H1 (cell line): ENCODE measurements at regions not wholly inside any gene's neighbourhood (a gene's known extent, or its start where the extent isn't known, plus 50 kb on each side); places are given as distances from the start of the nearest gene placed in this dataset.

Experiments
- CTBP2 ChIP-seq: IDR thresholded peaks from 2 replicates; pipeline ENCODE4 v1.7.0; 2011; ENCODE audit warnings: borderline replicate concordance, mild to moderate bottlenecking, moderate library complexity, mixed read lengths, low read length; ENCODE audit not compliant: insufficient read depth, insufficient read length
- EP300 ChIP-seq, 2 experiments: IDR thresholded peaks; 1 replicate in 1 of 2; 2 replicates in 1 of 2; pipeline ENCODE4 v1.6.1; 2011 to 2012; ENCODE audit warnings: low read depth in 2 of 2, low read length in 2 of 2, mild to moderate bottlenecking in 2 of 2, borderline replicate concordance in 1 of 2, inconsistent platforms in 1 of 2, moderate library complexity in 1 of 2
- HDAC6 ChIP-seq: IDR thresholded peaks from one replicate; pipeline ENCODE4 v1.7.1; 2012; ENCODE audit warnings: low read depth, mild to moderate bottlenecking, inconsistent platforms, low read length, moderate library complexity
- JUND ChIP-seq: IDR thresholded peaks from 2 replicates; pipeline ENCODE4 v1.6.1; 2011; ENCODE audit warnings: mild to moderate bottlenecking, improper control_type of control experiment, low read length
- RAD21 ChIP-seq, 2 experiments: IDR thresholded peaks in 1 of 2; conservative IDR thresholded peaks in 1 of 2; 2 replicates each; pipeline ENCODE4 v1.6.1; 2011; ENCODE audit warnings: low read depth in 2 of 2, low read length in 2 of 2, improper control_type of control experiment in 1 of 2, inconsistent platforms in 1 of 2, mild to moderate bottlenecking in 1 of 2, moderate library complexity in 1 of 2
- RBBP5 ChIP-seq: IDR thresholded peaks from 2 replicates; pipeline ENCODE4 v1.7.1; 2012; ENCODE audit warnings: low read depth, mild to moderate bottlenecking, inconsistent platforms, low read length, moderate library complexity, borderline replicate concordance
- RFX5 ChIP-seq: IDR thresholded peaks from 2 replicates; pipeline ENCODE4 v1.6.1; 2011; ENCODE audit warnings: low read depth, low read length, improper control_type of control experiment, borderline replicate concordance
- SP4 ChIP-seq: IDR thresholded peaks from 2 replicates; pipeline ENCODE4 v1.6.1; 2012; ENCODE audit warnings: low read length, inconsistent platforms
- TAF7 ChIP-seq: optimal IDR thresholded peaks from 2 replicates; pipeline ENCODE3; 2011; ENCODE audit warnings: low read depth, mild to moderate bottlenecking, inconsistent platforms, low read length, moderate library complexity, borderline replicate concordance

- no peak for TF ChIP-seq CTBP2
- TF ChIP-seq TAF7, result no peak
- no peak for TF ChIP-seq SP4
- no peak for TF ChIP-seq EP300 (IDR thresholded peaks at IDR 0.05; ENCODE audit: borderline replicate concordance in 1 of 2, low read depth in 2 of 2, low read length in 2 of 2)
- TF ChIP-seq RFX5, result no peak
- no peak for TF ChIP-seq HDAC6
- TF ChIP-seq RAD21 (IDR thresholded peaks at IDR 0.05 in 1 of 2, conservative IDR thresholded peaks at IDR 0.05 in 1 of 2; ENCODE audit: low read depth in 2 of 2, low read length in 2 of 2), result no peak
- TF ChIP-seq RBBP5, result no peak
- no peak for TF ChIP-seq JUND
- TF ChIP-seq, all 59 proteins: peak for 0
Measured at GRCh38 chr10:62623223-62623622, 181.3 kb upstream of the ADO start (continued).
